Neural cell (in vitro differentiated cells): ENCODE measurements at regions not wholly inside any gene's neighbourhood (a gene's known extent, or its start where the extent isn't known, plus 50 kb on each side); places are given as distances from the start of the nearest gene placed in this dataset.

Experiments
- H2AFZ ChIP-seq: fragments of 200-600, 300-800 bp; sonication (generic), shearing (Covaris generic); 2 replicates; pipeline ENCODE4 v1.6.0; 2014; ENCODE audit warnings: low read depth, mild to moderate bottlenecking, antibody characterized with exemption, low read length, moderate library complexity
- H3F3A ChIP-seq: fragments of 200-600 bp; shearing (Covaris generic); 2 replicates; pipeline ENCODE4 v1.6.1; 2016; ENCODE audit warnings: mild to moderate bottlenecking, moderate library complexity, mixed read lengths, antibody characterized with exemption, low read length; ENCODE audit not compliant: insufficient read depth, poor library complexity, severe bottlenecking
- H3K27ac ChIP-seq: fragments of 200-600, 300-800 bp; sonication (generic), shearing (Covaris generic); 2 replicates; pipeline ENCODE4 v1.5.1; 2014; ENCODE audit warnings: mild to moderate bottlenecking, low read length, moderate library complexity
- H3K27me3 ChIP-seq: fragments of 300-800, 200-600 bp; sonication (generic), shearing (Covaris generic); 2 replicates; pipeline ENCODE4 v1.6.0; 2014; ENCODE audit warnings: mild to moderate bottlenecking, low read depth, low read length, moderate library complexity; ENCODE audit not compliant: insufficient read depth
- H3K36me3 ChIP-seq: fragments of 300-800, 200-600 bp; sonication (generic), shearing (Covaris generic); 2 replicates; pipeline ENCODE4 v1.5.1; 2014; ENCODE audit warnings: mild to moderate bottlenecking, antibody characterized with exemption, low read length, moderate library complexity; ENCODE audit not compliant: insufficient read depth
- H3K4me2 ChIP-seq: fragments of 300-800, 200-600 bp; sonication (generic), shearing (Covaris generic); 2 replicates; pipeline ENCODE4 v1.6.0; 2014; ENCODE audit warnings: mild to moderate bottlenecking, low read length
- H3K4me3 ChIP-seq: fragments of 300-800, 200-600 bp; sonication (generic), shearing (Covaris generic); 2 replicates; pipeline ENCODE4 v1.5.1; 2014; ENCODE audit warnings: mild to moderate bottlenecking, low read length, moderate library complexity
- H3K79me2 ChIP-seq: fragments of 200-600 bp; shearing (Covaris generic); replicated peaks from 2 replicates; pipeline ENCODE4 v1.6.0; 2014; ENCODE audit warnings: mild to moderate bottlenecking, low read length, moderate library complexity; ENCODE audit not compliant: insufficient read depth
- H3K9ac ChIP-seq: fragments of 300-800, 200-600 bp; sonication (generic), shearing (Covaris generic); 2 replicates; pipeline ENCODE4 v1.6.1; 2016; ENCODE audit warnings: mild to moderate bottlenecking, low read length, mixed read lengths
- H3K9me2 ChIP-seq: fragments of 200-600 bp; shearing (Covaris generic); 2 replicates; pipeline ENCODE4 v1.6.1; 2016; ENCODE audit warnings: mild to moderate bottlenecking, low read length, mixed read lengths; ENCODE audit not compliant: insufficient read depth
- H3K9me3 ChIP-seq: fragments of 200-600, 300-800 bp; sonication (generic), shearing (Covaris generic); 2 replicates; pipeline ENCODE4 v1.6.1; 2016; ENCODE audit warnings: mild to moderate bottlenecking, mixed run types, low read length, moderate library complexity, mixed read lengths
- H4K20me1 ChIP-seq: fragments of 200-600 bp; shearing (Covaris generic); 2 replicates; pipeline ENCODE4 v1.6.1; 2016; ENCODE audit warnings: mild to moderate bottlenecking, mixed run types; ENCODE audit not compliant: insufficient read depth
- CTCF ChIP-seq: fragments of 450-650 bp; IDR thresholded peaks from 2 replicates; pipeline ENCODE4 v1.5.1; 2014; ENCODE audit warnings: antibody characterized with exemption, mild to moderate bottlenecking, moderate library complexity; ENCODE audit not compliant: poor library complexity, severe bottlenecking
- EP300 ChIP-seq: fragments of 450-650 bp; conservative IDR thresholded peaks from 2 replicates; pipeline ENCODE4 v1.6.1; 2014; ENCODE audit warnings: antibody characterized with exemption, mild to moderate bottlenecking, moderate library complexity; ENCODE audit not compliant: poor library complexity, severe bottlenecking
- EZH2 ChIP-seq: fragments of 200-600, 300-800 bp; shearing (Covaris generic), sonication (generic); IDR thresholded peaks from 2 replicates; pipeline ENCODE4 v1.6.1; 2014; ENCODE audit warnings: antibody characterized with exemption, low read length, borderline replicate concordance, mild to moderate bottlenecking; ENCODE audit not compliant: insufficient read depth, poor library complexity, severe bottlenecking
- MXI1 ChIP-seq: fragments of 450-650 bp; conservative IDR thresholded peaks from 2 replicates; pipeline ENCODE4 v1.6.1; 2014; ENCODE audit warnings: antibody characterized with exemption, mild to moderate bottlenecking; ENCODE audit not compliant: poor library complexity, severe bottlenecking
- POLR2AphosphoS5 ChIP-seq: IDR thresholded peaks from 2 replicates; pipeline ENCODE4 v1.6.1; 2012
- RAD21 ChIP-seq: fragments of 450-650 bp; conservative IDR thresholded peaks from 2 replicates; pipeline ENCODE4 v1.6.1; 2014; ENCODE audit warnings: antibody characterized with exemption, mild to moderate bottlenecking, moderate library complexity
- SMC3 ChIP-seq: fragments of 450-650 bp; conservative IDR thresholded peaks from 2 replicates; pipeline ENCODE4 v1.6.1; 2014; ENCODE audit warnings: antibody characterized with exemption, mild to moderate bottlenecking, moderate library complexity; ENCODE audit not compliant: poor library complexity
- TAF1 ChIP-seq: IDR thresholded peaks from 2 replicates; pipeline ENCODE4 v1.6.1; 2012; ENCODE audit warnings: low read depth
- TF ChIP-seq, protein P1 (sequence below): IDR thresholded peaks from 2 replicates; pipeline ENCODE4 v1.6.1; 2012; ENCODE audit warnings: borderline replicate concordance

DNA sequence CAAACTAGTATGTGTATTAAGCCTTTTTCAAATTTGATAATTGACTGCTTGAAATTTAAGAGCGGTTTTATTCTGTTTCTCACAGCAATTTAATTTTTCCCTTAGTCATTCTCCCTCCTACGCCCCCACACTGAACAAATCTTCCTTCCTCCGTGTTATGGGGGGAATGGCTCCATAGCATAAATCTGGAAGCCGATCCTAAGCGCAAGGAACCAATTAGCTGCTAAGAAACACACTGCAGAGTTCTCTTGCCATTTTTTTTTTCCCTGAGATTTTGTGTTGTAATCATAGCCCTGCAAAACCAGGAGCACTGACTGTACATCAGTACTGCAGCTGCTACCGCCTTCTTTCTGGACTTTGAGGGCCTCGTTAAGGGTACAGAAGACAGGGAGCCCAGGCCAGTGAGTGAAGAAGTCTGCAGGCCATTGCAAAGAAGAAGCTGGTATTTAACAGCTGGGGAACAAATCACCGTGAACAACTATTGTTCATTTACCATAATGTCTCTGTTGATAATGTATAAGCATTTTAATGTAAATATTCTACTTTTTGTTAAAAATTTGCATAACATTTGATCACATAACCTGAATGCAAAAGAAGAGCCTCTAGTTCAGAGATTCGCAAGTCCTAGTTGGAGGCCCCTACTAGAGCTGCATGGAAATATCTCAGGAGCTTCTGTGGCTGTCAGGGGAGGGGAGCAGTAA, 264.0 kb downstream of the LRATD1 start:
- Histone ChIP-seq H3K9me3 (peaks cover 5% of the 10 kb centered on the region), H3K27me3 (no peaks in the 10 kb centered on the region), H3K4me3 (no peak overlapping the region), H3K9ac (no peak overlapping the region), H3K36me3 (no peaks in the 10 kb centered on the region), H3K79me2 (no peaks in the 10 kb centered on the region), H2AFZ (no peak overlapping the region), H3F3A (no peaks in the 10 kb centered on the region), H3K4me2 (no peak overlapping the region), H3K27ac (no peak overlapping the region), H4K20me1 (no peaks in the 10 kb centered on the region), H3K9me2 (no peaks in the 10 kb centered on the region)
- TF ChIP-seq SMC3 (no peak), RAD21 (no peak), EZH2 (no peak), POLR2AphosphoS5 (no peak), CTCF (no peak), MXI1 (no peak), EP300 (no peak), TAF1 (no peak)
- TF ChIP-seq, protein P1, sequence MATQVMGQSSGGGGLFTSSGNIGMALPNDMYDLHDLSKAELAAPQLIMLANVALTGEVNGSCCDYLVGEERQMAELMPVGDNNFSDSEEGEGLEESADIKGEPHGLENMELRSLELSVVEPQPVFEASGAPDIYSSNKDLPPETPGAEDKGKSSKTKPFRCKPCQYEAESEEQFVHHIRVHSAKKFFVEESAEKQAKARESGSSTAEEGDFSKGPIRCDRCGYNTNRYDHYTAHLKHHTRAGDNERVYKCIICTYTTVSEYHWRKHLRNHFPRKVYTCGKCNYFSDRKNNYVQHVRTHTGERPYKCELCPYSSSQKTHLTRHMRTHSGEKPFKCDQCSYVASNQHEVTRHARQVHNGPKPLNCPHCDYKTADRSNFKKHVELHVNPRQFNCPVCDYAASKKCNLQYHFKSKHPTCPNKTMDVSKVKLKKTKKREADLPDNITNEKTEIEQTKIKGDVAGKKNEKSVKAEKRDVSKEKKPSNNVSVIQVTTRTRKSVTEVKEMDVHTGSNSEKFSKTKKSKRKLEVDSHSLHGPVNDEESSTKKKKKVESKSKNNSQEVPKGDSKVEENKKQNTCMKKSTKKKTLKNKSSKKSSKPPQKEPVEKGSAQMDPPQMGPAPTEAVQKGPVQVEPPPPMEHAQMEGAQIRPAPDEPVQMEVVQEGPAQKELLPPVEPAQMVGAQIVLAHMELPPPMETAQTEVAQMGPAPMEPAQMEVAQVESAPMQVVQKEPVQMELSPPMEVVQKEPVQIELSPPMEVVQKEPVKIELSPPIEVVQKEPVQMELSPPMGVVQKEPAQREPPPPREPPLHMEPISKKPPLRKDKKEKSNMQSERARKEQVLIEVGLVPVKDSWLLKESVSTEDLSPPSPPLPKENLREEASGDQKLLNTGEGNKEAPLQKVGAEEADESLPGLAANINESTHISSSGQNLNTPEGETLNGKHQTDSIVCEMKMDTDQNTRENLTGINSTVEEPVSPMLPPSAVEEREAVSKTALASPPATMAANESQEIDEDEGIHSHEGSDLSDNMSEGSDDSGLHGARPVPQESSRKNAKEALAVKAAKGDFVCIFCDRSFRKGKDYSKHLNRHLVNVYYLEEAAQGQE = no peak

DNA sequence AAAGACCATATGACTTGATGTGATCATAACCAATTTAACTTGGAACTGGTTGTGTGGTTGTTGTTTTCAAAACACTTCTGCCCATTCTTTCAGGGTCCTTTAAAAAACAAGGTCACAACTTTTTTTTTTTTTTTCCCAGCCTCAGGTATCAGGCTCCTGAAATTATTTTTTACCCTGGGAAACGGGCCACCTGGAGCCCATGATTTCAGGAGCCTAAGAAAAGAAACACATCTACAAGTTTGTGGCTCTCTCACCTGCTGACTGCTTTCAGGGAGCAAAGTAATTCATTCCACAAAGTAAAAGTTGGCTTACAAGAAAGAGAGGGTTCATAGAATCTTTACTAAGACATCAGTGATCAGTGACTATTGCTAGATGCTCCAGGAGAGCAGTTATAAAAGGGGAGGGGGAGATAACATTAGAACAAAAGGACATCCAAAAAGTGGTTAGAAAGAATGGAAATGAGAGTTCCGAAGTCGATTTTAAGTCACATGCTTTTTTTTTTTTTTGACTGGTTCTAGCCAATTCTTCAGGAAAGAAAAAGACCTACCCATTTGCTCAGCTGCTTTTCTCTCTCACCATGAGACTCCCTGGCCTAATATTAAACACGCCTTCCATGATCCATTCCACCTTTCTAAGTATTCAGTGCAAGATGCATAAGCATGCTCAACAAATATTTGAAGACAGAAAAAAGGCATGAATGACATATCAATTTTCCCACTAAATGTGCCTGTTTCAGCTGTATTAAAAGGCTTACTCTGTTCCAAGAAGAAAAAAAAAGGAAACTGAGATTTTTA, 267.3 kb downstream of the LRATD1 start:
- H3K9me3 ChIP-seq = no peaks in the 10 kb centered on the region
- no peaks in the 10 kb centered on the region for H3K27me3 ChIP-seq
- H4K20me1 ChIP-seq = no peaks in the 10 kb centered on the region
- H3K27ac ChIP-seq = no peak overlapping the region
- H3K4me3 ChIP-seq = no peak overlapping the region
- H3K36me3 ChIP-seq = no peaks in the 10 kb centered on the region
- TF ChIP-seq EP300 = no peak
- TF ChIP-seq POLR2AphosphoS5 = no peak
- no peak for TF ChIP-seq SMC3
- no peak for TF ChIP-seq MXI1
- TF ChIP-seq TAF1 = no peak
- TF ChIP-seq EZH2 = no peak
- no peak for TF ChIP-seq RAD21
- TF ChIP-seq, protein P1 = no peak
- TF ChIP-seq CTCF = no peak
- H3K4me2 ChIP-seq = no peak overlapping the region
- H3K9ac ChIP-seq = no peak overlapping the region
- no peak overlapping the region for H2AFZ ChIP-seq
- H3F3A ChIP-seq = no peaks in the 10 kb centered on the region
- H3K9me2 ChIP-seq = no peaks in the 10 kb centered on the region
- no peaks in the 10 kb centered on the region for H3K79me2 ChIP-seq
